ENCODE measurements at regions not wholly inside any gene's neighbourhood (a gene's known extent, or its start where the extent isn't known, plus 50 kb on each side); places are given as distances from the start of the nearest gene placed in this dataset. TPM values are rescaled to one million over a fixed set of nuclear protein-coding genes. Genes with fewer than 3 reads are reported as not detected.
"Not testable (repeated sequence)": the region's sequence is repeated elsewhere in the genome, so short reads cannot be mapped to it uniquely, and the experiment has no call there.

DNA sequence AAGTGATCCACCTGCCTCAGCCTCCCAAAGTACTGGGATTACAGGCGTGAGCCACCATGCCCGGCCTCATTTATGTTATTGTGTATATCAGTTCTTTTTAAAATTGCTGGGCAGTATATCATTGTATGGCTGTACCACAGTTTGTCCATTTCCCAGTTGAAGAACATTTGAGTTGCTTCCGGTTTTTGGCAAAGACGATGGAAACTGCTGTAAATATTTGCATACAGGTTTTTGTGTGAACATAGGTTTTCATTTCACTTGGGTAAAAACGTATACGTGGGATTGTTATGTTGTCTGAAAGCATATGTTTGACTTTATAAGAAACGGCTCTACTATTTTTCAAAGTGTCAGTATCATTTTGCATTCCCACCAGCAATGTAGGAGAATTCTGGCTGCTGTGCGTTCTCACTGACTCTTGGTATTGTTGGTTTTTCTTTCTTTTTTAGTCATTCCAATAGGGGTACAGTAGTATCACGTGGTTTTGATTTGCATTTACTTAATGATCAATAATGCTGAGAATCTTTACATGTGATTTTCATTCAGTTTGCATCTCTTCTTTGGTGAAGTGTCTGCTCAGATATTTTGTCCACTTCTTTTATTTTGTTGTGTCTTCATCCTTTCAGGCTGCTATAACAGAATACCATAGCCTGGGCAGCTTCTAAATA, 63.2 kb upstream of the GOT2 start:
- no peak for DNase-seq (ENCODE audit: low read depth)
- TF ChIP-seq, protein P1, sequence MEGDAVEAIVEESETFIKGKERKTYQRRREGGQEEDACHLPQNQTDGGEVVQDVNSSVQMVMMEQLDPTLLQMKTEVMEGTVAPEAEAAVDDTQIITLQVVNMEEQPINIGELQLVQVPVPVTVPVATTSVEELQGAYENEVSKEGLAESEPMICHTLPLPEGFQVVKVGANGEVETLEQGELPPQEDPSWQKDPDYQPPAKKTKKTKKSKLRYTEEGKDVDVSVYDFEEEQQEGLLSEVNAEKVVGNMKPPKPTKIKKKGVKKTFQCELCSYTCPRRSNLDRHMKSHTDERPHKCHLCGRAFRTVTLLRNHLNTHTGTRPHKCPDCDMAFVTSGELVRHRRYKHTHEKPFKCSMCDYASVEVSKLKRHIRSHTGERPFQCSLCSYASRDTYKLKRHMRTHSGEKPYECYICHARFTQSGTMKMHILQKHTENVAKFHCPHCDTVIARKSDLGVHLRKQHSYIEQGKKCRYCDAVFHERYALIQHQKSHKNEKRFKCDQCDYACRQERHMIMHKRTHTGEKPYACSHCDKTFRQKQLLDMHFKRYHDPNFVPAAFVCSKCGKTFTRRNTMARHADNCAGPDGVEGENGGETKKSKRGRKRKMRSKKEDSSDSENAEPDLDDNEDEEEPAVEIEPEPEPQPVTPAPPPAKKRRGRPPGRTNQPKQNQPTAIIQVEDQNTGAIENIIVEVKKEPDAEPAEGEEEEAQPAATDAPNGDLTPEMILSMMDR (IDR thresholded peaks at IDR 0.05; ENCODE audit: insufficient read depth, low read length), result no peak
- no peak overlapping the region for H3K4me3 ChIP-seq (ENCODE audit: low read depth, low read length)

DNA sequence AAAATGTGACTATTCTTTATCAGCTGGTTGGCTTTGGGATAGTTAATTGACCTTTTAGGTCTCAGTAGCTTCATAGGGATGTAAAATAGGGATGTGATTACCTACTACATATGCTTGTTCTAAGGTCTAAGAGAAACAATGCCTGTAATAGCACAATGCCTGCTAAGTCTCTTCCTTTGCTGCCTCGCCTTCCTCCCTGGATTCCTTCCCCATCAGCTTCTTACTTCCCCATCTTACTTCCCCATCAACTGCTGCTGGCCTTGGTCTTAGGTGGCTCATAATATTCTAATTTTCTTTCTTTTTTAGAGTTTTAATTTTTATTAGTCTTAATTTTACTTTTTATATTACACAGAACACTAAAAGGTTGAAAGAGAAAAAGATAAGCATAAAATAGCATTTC, 59.2 kb upstream of the GOT2 start:
- no peak overlapping the region for H3K4me3 ChIP-seq (ENCODE audit: low read depth, low read length)
- TF ChIP-seq, protein P1 (IDR thresholded peaks at IDR 0.05; ENCODE audit: insufficient read depth, low read length), result no peak
- DNase-seq (ENCODE audit: low read depth), result no peak

DNA sequence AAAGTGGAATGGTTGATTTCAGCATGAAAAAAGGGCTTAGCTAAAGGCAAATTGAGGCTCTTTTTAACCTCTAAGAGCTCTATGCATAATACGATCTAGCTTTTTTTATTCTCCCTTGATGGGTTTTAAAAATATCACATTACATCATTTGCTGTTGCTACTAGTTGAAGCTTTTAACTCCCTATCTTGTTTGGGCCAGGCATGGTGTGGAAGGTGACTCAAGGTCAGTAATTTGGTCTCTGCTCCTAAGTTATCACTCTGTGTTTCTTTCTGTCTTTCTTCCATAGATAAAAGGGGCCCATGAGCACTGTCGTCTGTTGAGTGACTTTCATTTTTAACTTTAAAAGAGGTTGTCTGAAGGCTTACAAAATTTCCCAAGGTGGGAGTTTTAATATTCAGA, 58.1 kb upstream of the GOT2 start:
- TF ChIP-seq, protein P1 (IDR thresholded peaks at IDR 0.05; ENCODE audit: insufficient read depth, low read length), result no peak
- DNase-seq (ENCODE audit: low read depth), result no peak
- H3K4me3 ChIP-seq (ENCODE audit: low read depth, low read length), result no peak overlapping the region

DNA sequence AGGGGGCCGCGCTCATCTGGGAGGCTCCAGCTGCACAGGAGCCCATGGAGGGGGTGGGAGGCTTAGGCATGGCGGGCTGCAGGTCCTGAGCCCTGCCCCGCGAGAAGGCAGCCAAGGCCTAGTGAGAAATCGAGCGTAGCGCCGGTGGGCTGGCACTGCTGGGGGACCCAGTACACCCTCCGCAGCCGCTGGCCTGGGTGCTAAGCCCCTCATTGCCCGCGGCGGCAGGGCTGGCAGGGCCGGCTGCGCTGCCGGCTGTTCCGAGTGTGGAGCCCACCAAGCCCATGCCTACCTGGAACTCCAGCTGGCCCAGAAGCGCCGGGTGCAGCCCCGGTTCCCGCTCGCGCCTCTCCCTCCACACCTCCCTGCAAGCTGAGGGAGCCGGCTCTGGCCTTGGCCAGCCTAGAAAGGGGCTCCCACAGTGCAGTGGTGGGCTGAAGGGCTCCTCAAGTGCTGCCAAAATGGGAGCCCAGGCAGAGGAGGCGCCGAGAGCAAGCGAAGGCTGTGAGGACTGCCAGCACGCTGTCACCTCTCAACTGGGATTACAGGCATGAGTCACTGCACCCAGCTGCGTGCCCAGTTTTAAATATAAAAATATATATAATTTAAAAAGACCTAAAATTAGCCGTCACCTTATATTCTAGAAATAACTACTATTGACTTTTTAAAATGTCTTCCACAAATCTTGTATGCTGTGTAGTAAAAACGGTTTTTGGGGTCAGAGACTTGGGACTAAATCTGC, 56.9 kb upstream of the GOT2 start:
- DNase-seq (ENCODE audit: low read depth), result not testable (repeated sequence)

DNA sequence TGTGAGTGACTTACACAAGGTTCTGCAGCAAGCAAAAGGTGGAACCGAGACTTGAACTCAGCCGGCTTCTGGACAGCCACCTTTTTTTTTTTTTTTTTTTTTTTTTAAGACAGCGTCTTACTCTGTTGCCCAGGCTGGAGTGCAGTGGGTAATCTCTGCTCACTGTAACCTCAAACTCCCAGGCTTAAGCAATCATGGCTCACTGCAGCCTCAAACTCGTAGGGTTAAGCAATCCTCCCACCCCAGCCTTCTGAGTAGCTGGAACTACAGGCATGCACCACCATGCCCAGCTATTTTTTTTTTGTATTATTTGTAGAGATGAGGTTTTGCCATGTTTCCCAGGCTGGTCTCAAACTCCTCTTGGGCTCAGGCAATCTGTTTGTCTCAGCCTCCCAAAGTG, 55.2 kb upstream of the GOT2 start:
- no peak overlapping the region for H3K4me3 ChIP-seq (ENCODE audit: low read depth, low read length)
- TF ChIP-seq, protein P1 (IDR thresholded peaks at IDR 0.05; ENCODE audit: insufficient read depth, low read length), result no peak
- no peak for DNase-seq (ENCODE audit: low read depth)

More for the DNA sequence above, 56.9 kb upstream of the GOT2 start:
- H3K4me3 ChIP-seq (ENCODE audit: low read depth, low read length), result not testable (repeated sequence)

Small RNA genes in the stretch of these regions (small RNA-seq; reads per million reads assigned to genes)
- not detected for gene AC018554.2
- not detected for gene AC092121.1
- gene RF00017, result not detected
- gene RNU4-58P, result not detected
- gene RPS27P27, result 0.57 reads per million
